Stimulated activated naive CD8-positive, alpha-beta T cell treated with anti-CD3 and anti-CD28 coated beads, Interleukin-15, amount 100 ng/mL, for 72 hours (primary cell): ENCODE measurements at regions not wholly inside any gene's neighbourhood (a gene's known extent, or its start where the extent isn't known, plus 50 kb on each side); places are given as distances from the start of the nearest gene placed in this dataset.
"Not testable (repeated sequence)": the region's sequence is repeated elsewhere in the genome, so short reads cannot be mapped to it uniquely, and the experiment has no call there.

Experiments used
- ATAC-seq: fragments of 150-1000 bp; cut with Tn5 transposase; 2 replicates; pipeline ENCODE4 v1.10.0; 2021; ENCODE audit warnings: mild to moderate bottlenecking, moderate library complexity
- DNase-seq, 2 donors: peaks; one replicate each; pipeline ENCODE4 v3.0.0; 2021 to 2022
- H3K27ac Mint-ChIP-seq, 2 donors: one replicate each; pipeline ENCODE4 v1.8.0; 2022; ENCODE audit warnings: mild to moderate bottlenecking in 2 of 2, mixed read lengths in 2 of 2, moderate library complexity in 2 of 2
- H3K27me3 Mint-ChIP-seq: one replicate; pipeline ENCODE4 v1.8.0; 2022; ENCODE audit warnings: mixed read lengths
- H3K4me1 Mint-ChIP-seq: one replicate; pipeline ENCODE4 v1.8.0; 2022; ENCODE audit warnings: mild to moderate bottlenecking, mixed read lengths
- H3K4me3 Mint-ChIP-seq, 2 donors: one replicate each; pipeline ENCODE4 v1.8.0; 2022; ENCODE audit warnings: mild to moderate bottlenecking in 2 of 2, mixed read lengths in 2 of 2, moderate library complexity in 1 of 2
- H3K9me3 Mint-ChIP-seq, 2 donors: one replicate each; pipeline ENCODE4 v1.8.0; 2022; ENCODE audit warnings: mixed read lengths in 2 of 2

GRCh38 chr2:13230221-13230620 is 513.5 kb downstream of the TRIB2 start:
- Mint-ChIP-seq H3K27me3 (no peaks in the 10 kb centered on the region), H3K9me3 (no peaks in the 10 kb centered on the region), H3K4me1 (no peaks in the 10 kb centered on the region), H3K4me3 (no peak overlapping the region), H3K27ac (no peak overlapping the region)
- no peak for DNase-seq
- no peak for ATAC-seq

DNA sequence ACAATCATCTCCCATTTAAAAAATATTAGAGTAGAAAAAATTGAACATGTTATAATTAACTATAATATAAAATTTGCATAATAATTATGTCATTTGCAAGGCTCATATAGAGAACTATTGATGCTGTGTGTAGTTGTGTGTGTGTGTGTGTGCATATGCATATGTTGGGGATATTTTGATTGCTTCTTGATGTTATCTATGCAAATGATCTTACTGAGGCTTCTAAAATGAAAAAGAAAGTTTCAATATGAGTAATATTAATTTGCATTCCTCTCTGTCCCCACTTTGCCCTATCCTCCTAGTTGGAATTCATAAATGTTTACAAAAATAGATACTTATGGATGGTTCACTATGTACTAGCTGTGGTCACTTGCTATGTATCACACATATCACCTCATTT is 523.3 kb downstream of the TRIB2 start:
- no peak overlapping the region for H3K27ac Mint-ChIP-seq
- H3K4me3 Mint-ChIP-seq: no peak overlapping the region
- no peak for ATAC-seq
- H3K4me1 Mint-ChIP-seq: no peaks in the 10 kb centered on the region
- H3K27me3 Mint-ChIP-seq: no peaks in the 10 kb centered on the region
- no peak for DNase-seq
- H3K9me3 Mint-ChIP-seq: no peaks in the 10 kb centered on the region

DNA sequence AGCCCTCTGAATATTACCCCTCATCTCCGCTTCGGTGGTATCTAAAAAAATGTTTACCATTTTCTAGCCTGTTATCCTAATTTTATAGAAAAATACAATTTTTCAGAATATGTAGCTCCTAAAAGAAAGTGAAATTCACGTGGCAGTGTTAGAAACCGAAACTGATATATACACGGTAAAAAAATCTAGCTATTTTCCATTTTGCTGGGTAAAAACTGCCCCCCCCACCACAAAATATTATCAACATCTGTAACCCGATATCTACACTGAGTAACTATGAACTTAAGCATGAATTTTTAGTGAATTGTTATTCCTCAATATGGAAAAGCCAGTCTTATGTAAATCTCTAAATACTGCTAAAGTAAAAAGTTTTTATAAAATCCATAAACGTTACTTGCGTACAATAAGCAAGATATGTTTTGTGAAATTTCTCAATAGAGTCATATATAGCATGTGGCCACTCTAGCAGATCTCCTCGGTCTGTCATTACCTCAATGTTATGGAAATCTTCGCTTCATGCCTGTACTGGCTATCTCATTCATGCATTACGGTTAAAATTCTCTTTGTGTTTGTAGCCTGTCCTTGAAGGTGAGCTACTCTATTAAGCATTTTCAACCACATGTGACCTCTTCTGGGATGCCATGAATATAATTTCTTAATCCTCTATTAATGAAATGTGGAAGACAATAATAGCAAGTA is 524.2 kb downstream of the TRIB2 start:
- Mint-ChIP-seq H3K27ac (no peak overlapping the region), H3K4me1 (no peaks in the 10 kb centered on the region), H3K27me3 (no peaks in the 10 kb centered on the region), H3K4me3 (no peak overlapping the region), H3K9me3 (no peaks in the 10 kb centered on the region)
- ATAC-seq (no peak), DNase-seq (no peak)

DNA sequence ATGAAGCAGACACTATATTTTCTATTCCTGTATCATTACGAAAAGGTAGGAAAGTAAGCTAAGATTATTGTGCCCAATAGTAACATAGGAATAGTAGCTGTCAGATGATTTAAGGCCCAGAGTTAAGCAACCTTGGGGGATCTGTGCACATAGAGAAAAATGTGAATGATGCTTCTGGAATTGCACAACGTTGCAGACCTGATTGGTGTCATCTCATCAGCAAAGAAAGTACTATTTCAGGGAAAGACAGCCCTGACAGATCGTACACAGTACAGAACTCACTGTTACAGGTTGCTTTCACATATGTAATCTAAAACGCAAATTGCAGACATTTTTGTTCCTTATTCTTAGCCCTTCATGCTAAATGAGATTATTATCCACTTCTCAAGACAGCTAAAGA is 535.9 kb downstream of the TRIB2 start:
- Mint-ChIP-seq H3K4me3 (no peak overlapping the region), H3K27me3 (no peaks in the 10 kb centered on the region), H3K27ac (no peak overlapping the region), H3K4me1 (no peaks in the 10 kb centered on the region), H3K9me3 (no peaks in the 10 kb centered on the region)
- no peak for DNase-seq
- ATAC-seq: no peak

DNA sequence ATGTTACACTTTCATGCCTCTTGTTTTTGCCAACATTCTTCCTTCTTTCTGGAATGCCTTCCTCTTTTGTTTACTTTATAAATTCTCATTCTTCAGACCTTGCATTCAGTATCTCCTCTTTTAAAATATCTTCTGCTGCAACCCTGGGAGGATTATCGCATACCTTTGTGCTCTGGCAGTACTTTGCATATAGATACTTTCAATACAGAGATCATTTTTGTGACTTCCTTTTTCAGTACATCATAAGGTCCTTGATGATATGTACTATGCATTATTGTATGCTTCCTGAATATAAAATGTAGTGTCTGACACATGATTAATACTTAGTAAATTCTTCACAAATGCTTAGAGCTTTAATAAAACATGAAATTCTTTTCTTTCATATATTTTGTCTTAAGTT is 538.7 kb downstream of the TRIB2 start:
- H3K27me3 Mint-ChIP-seq: peaks cover 8% of the 10 kb centered on the region
- H3K4me3 Mint-ChIP-seq: no peak overlapping the region
- no peak for ATAC-seq
- H3K4me1 Mint-ChIP-seq: no peaks in the 10 kb centered on the region
- no peaks in the 10 kb centered on the region for H3K9me3 Mint-ChIP-seq
- DNase-seq: no peak
- no peak overlapping the region for H3K27ac Mint-ChIP-seq

DNA sequence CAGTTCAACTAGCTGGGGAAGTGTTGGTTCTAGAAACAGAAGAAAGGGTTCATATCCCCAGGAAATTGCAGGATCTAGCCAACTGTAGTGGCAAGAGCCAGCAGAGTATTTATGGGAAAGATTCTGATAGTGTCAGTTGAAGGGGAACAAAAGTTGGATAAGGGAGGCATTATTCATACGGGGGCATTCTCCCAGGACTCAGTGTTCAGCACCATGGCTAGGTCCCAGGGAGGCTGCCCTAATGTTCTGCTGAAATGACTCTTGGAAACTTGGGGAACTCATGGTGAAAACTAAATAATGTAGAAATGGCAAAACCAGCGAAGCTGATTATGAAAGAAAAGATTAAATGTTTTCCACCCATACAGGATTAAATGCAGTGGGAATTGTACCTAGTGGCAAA is 543.7 kb downstream of the TRIB2 start:
- Mint-ChIP-seq H3K4me1 (no peaks in the 10 kb centered on the region), H3K9me3 (no peaks in the 10 kb centered on the region), H3K27me3 (peaks cover 8% of the 10 kb centered on the region), H3K4me3 (no peak overlapping the region), H3K27ac (no peak overlapping the region)
- DNase-seq (no peak), ATAC-seq (no peak)

DNA sequence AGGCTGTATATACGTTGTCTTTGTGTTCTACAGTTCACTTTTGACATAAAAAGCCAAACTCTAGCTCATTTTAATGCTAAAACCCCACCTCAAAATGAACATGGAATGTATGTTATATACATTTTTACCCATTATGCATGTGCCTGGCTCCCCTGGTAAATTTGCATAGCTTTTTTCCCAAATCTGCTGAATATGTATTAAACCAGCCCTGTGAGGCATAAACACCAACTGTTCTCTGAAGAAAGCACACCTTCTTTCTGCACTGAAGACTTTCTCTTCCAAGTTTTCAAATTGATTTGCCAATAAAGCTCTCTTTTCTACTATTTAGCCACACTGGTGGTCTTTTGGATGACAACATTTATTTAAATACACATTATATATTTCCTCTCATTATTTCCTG is 549.4 kb downstream of the TRIB2 start:
- no peaks in the 10 kb centered on the region for H3K9me3 Mint-ChIP-seq
- H3K4me1 Mint-ChIP-seq: no peaks in the 10 kb centered on the region
- DNase-seq: no peak
- H3K27ac Mint-ChIP-seq: no peak overlapping the region
- no peaks in the 10 kb centered on the region for H3K27me3 Mint-ChIP-seq
- ATAC-seq: no peak
- H3K4me3 Mint-ChIP-seq: no peak overlapping the region

- H3K4me1 Mint-ChIP-seq: no peaks in the 10 kb centered on the region
- no peaks in the 10 kb centered on the region for H3K27me3 Mint-ChIP-seq
- DNase-seq (no peak), ATAC-seq (no peak)
- H3K9me3 Mint-ChIP-seq: peaks cover 0 to 18% of the 10 kb centered on the region in 2 donors
- no peak overlapping the region for H3K27ac Mint-ChIP-seq
- no peak overlapping the region for H3K4me3 Mint-ChIP-seq
Measured at GRCh38 chr2:13284688-13285087, 568.0 kb downstream of the TRIB2 start.

DNA sequence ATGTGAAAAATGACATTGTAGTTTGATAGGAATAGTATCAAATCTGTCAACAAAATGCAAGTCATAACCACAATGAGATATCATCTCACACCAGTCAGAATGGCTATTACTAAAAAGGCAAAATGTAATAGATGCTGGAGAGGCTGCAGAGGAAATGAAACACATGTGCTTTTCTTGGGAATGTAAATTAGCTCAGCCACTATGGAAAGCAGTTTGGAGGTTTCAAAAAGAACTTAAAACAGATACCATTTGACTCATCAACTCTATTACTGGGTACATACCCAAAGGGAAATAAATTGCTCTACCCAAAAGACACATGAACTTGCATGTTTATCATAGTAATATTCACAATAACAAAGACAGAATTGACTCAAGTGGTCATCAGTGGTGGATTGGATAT is 572.6 kb downstream of the TRIB2 start:
- peaks cover 0 to 18% of the 10 kb centered on the region in 2 donors for H3K9me3 Mint-ChIP-seq
- ATAC-seq: no peak
- H3K4me1 Mint-ChIP-seq: no peaks in the 10 kb centered on the region
- DNase-seq: no peak
- H3K27me3 Mint-ChIP-seq: no peaks in the 10 kb centered on the region
- no peak overlapping the region for H3K27ac Mint-ChIP-seq
- H3K4me3 Mint-ChIP-seq: no peak overlapping the region

- not testable (repeated sequence) for H3K4me3 Mint-ChIP-seq, H3K27ac Mint-ChIP-seq, H3K27me3 Mint-ChIP-seq, H3K4me1 Mint-ChIP-seq, ATAC-seq, DNase-seq
- H3K9me3 Mint-ChIP-seq: peaks cover 10 to 17% of the 10 kb centered on the region in 2 donors
Measured at GRCh38 chr2:13308478-13308805, 591.7 kb downstream of the TRIB2 start.

GRCh38 chr2:13308989-13309388 is 592.3 kb downstream of the TRIB2 start:
- H3K4me1 Mint-ChIP-seq: no peaks in the 10 kb centered on the region
- ATAC-seq (no peak), DNase-seq (no peak)
- H3K27me3 Mint-ChIP-seq: no peaks in the 10 kb centered on the region
- peaks cover 14 to 23% of the 10 kb centered on the region in 2 donors for H3K9me3 Mint-ChIP-seq
- H3K27ac Mint-ChIP-seq: no peak overlapping the region
- no peak overlapping the region for H3K4me3 Mint-ChIP-seq

DNA sequence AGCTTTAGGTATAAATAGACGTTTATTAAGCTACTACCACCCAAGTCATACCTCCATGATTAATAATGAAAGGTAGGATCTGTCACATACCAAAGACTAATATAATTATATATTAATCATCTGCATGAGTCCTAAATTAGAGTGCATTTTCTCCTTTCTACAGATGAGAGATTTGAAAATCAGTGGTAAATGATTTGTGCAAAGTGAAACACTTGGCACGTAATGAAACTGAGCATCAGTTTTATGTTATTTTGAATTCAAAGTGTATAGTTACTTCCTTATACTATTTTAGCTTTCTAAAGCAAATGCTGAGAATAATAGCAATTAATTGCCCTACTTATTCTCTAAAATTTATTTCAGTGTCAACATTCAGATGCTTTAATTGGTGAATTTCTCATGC is 615.3 kb downstream of the TRIB2 start:
- DNase-seq: no peak
- H3K9me3 Mint-ChIP-seq: peaks cover 0 to 7% of the 10 kb centered on the region in 2 donors
- H3K4me1 Mint-ChIP-seq: no peaks in the 10 kb centered on the region
- no peak for ATAC-seq
- H3K4me3 Mint-ChIP-seq: no peak overlapping the region
- H3K27me3 Mint-ChIP-seq: no peaks in the 10 kb centered on the region
- H3K27ac Mint-ChIP-seq: no peak overlapping the region

- H3K27ac Mint-ChIP-seq, H3K4me3 Mint-ChIP-seq, DNase-seq, H3K27me3 Mint-ChIP-seq, H3K9me3 Mint-ChIP-seq, ATAC-seq, H3K4me1 Mint-ChIP-seq: not testable (repeated sequence)
Measured at GRCh38 chr2:13334071-13334470, 617.3 kb downstream of the TRIB2 start.

DNA sequence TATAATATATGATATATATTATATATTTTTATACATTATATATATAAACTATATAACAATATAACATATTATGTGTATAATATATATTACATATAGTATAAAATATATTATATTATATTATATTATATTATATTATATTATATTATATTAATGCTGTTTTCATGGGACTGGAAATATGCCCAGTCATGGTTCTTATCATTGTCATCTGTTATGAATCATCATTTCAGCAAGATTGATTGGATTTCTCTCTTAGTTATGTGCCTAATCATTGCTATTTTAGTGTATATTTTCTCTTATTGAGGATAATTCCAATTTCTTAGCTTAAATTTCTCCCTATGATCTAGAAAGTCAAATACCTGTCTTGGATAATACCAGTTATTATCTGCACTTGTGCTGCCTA is 617.8 kb downstream of the TRIB2 start:
- DNase-seq (no peak), ATAC-seq (no peak)
- no peaks in the 10 kb centered on the region for H3K27me3 Mint-ChIP-seq
- H3K9me3 Mint-ChIP-seq: peaks cover 0 to 7% of the 10 kb centered on the region in 2 donors
- H3K27ac Mint-ChIP-seq: no peak overlapping the region
- no peak overlapping the region for H3K4me3 Mint-ChIP-seq
- H3K4me1 Mint-ChIP-seq: no peaks in the 10 kb centered on the region

GRCh38 chr2:13335862-13336535 is 619.3 kb downstream of the TRIB2 start:
- no peak for ATAC-seq
- DNase-seq: no peak
- Mint-ChIP-seq H3K9me3 (peaks cover 0 to 7% of the 10 kb centered on the region in 2 donors), H3K27me3 (no peaks in the 10 kb centered on the region), H3K4me3 (no peak overlapping the region), H3K27ac (no peak overlapping the region), H3K4me1 (no peaks in the 10 kb centered on the region)

DNA sequence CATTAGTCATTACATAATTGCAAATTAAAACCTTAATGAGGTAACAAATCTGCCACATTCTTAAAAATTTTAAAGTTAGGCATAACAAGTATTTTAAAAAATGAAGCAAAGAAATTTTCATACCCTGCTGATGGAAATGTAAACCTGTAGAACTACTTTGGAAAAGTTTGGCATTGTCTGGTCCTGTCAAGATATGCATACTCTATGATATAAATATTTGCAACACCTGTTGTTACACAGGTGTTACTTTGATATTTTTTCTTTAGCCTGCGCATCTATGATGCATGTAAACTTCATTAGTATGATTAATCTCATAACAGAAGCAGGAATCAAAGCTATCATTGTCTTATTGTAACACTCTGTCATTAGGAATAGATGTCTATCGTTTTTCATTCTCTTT is 634.3 kb downstream of the TRIB2 start:
- H3K27ac Mint-ChIP-seq: no peak overlapping the region
- H3K27me3 Mint-ChIP-seq: no peaks in the 10 kb centered on the region
- no peaks in the 10 kb centered on the region for H3K4me1 Mint-ChIP-seq
- H3K9me3 Mint-ChIP-seq: peaks cover 0 to 3% of the 10 kb centered on the region in 2 donors
- DNase-seq (no peak), ATAC-seq (no peak)
- no peak overlapping the region for H3K4me3 Mint-ChIP-seq

- Mint-ChIP-seq H3K27ac (no peak overlapping the region), H3K4me1 (no peaks in the 10 kb centered on the region), H3K27me3 (no peaks in the 10 kb centered on the region), H3K9me3 (peaks cover 0 to 3% of the 10 kb centered on the region in 2 donors), H3K4me3 (no peak overlapping the region)
- ATAC-seq (no peak), DNase-seq (no peak)
Measured at GRCh38 chr2:13353083-13353482, 636.3 kb downstream of the TRIB2 start.
